ENCODE measurements at regions not wholly inside any gene's neighbourhood (a gene's known extent, or its start where the extent isn't known, plus 50 kb on each side); places are given as distances from the start of the nearest gene placed in this dataset.
A peak's percentile ranks its signal among the peaks of the same experiment; 100 is the strongest.

DNA sequence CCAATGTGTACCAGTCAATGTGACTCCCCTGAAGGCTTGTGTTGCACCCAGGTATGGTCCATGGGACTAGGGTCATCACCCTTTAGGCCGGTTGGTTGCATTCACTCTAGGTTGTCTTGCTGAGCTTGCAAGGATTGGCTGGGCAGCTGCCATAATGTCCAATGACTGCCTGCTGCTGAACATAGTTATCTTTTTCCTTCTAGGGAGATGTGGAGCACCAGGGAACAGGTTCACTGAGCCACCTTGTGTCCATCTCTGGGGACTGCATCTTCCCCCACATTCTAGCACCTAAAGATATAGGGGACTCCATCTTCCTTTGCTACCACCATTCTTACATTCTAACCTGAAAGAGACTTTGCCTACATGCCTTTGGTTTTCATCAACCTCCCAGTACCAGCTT is 580.4 kb upstream of the TBL1XR1 start:
- H3K27ac Mint-ChIP-seq (ENCODE audit: low read depth, unreplicated experiment), result no peak overlapping the region
- no peaks in the 10 kb centered on the region for H3K9me3 Mint-ChIP-seq (ENCODE audit: unreplicated experiment)
- no peaks in the 10 kb centered on the region for H3K27me3 Mint-ChIP-seq (ENCODE audit: insufficient read depth, unreplicated experiment)
- no peaks in the 10 kb centered on the region for H3K36me3 Mint-ChIP-seq (ENCODE audit: insufficient read depth, unreplicated experiment)
- TF ChIP-seq, protein P1, sequence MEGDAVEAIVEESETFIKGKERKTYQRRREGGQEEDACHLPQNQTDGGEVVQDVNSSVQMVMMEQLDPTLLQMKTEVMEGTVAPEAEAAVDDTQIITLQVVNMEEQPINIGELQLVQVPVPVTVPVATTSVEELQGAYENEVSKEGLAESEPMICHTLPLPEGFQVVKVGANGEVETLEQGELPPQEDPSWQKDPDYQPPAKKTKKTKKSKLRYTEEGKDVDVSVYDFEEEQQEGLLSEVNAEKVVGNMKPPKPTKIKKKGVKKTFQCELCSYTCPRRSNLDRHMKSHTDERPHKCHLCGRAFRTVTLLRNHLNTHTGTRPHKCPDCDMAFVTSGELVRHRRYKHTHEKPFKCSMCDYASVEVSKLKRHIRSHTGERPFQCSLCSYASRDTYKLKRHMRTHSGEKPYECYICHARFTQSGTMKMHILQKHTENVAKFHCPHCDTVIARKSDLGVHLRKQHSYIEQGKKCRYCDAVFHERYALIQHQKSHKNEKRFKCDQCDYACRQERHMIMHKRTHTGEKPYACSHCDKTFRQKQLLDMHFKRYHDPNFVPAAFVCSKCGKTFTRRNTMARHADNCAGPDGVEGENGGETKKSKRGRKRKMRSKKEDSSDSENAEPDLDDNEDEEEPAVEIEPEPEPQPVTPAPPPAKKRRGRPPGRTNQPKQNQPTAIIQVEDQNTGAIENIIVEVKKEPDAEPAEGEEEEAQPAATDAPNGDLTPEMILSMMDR (IDR thresholded peaks at IDR 0.05; ENCODE audit: unreplicated experiment), result peak; percentile 49
- no peak overlapping the region for H3K4me3 Mint-ChIP-seq (ENCODE audit: unreplicated experiment)
- no TSS peak for BruUV-seq (replicated peaks)
- intact Hi-C loops (cut with micrococcal nuclease), result loop anchor here (1.0 kb wide), 3 partner anchors 299 to 726 kb away; no protein-coding TSS in a partner anchor
- POLR2A ChIA-PET, result interaction anchor here (0.5 to 2.9 kb wide), 8 partner anchors 11 to 727 kb away, joined by 3 to 14 read pairs (median 4); no protein-coding TSS in a partner anchor
- peak; percentile 74 for DNase-seq (ENCODE audit: unreplicated experiment)
- CTCF ChIA-PET, result interaction anchor here (0.6 to 1.0 kb wide), 9 partner anchors 33 to 725 kb away, joined by 3 to 6 read pairs (median 3); no protein-coding TSS in a partner anchor
- H3K4me1 Mint-ChIP-seq (ENCODE audit: insufficient read depth, unreplicated experiment), result peaks cover 15% of the 10 kb centered on the region

DNA sequence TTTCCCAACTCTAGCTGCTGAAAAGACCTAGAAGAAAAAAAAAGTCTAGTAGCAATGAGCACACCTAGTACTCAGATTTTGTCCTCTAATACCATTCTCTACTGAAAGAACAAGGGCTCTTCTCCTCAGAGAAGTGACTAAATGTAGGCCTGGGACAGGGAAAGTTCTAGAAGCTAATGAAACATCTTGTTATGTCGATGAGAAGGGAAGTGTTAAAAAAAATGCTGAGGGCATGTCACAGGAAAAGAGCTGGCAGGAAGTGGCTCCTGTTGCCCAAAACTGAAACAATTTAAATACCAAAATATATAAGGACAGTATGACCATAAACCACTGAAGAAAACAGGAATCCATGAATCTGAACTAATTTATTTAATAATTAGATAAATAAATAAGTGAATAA is 581.4 kb upstream of the TBL1XR1 start:
- POLR2A ChIA-PET, result interaction anchor here (0.6 to 1.6 kb wide), 5 partner anchors 23 to 910 kb away, joined by 3 to 5 read pairs (median 3); no protein-coding TSS in a partner anchor
- Mint-ChIP-seq H3K27ac (ENCODE audit: low read depth, unreplicated experiment) (peak overlapping the region; percentile 73), H3K4me1 (ENCODE audit: insufficient read depth, unreplicated experiment) (peaks cover 15% of the 10 kb centered on the region), H3K27me3 (ENCODE audit: insufficient read depth, unreplicated experiment) (no peaks in the 10 kb centered on the region), H3K9me3 (ENCODE audit: unreplicated experiment) (no peaks in the 10 kb centered on the region), H3K4me3 (ENCODE audit: unreplicated experiment) (no peak overlapping the region), H3K36me3 (ENCODE audit: insufficient read depth, unreplicated experiment) (no peaks in the 10 kb centered on the region)
- TF ChIP-seq, protein P1 (IDR thresholded peaks at IDR 0.05; ENCODE audit: unreplicated experiment), result no peak
- BruUV-seq (replicated peaks), result no TSS peak
- no peak for DNase-seq (ENCODE audit: unreplicated experiment)
- CTCF ChIA-PET, result interaction anchor here (0.7 to 1.0 kb wide), 4 partner anchors 43 to 728 kb away, joined by 3 read pairs; no protein-coding TSS in a partner anchor
- intact Hi-C loops (cut with micrococcal nuclease), result no loop called here

DNA sequence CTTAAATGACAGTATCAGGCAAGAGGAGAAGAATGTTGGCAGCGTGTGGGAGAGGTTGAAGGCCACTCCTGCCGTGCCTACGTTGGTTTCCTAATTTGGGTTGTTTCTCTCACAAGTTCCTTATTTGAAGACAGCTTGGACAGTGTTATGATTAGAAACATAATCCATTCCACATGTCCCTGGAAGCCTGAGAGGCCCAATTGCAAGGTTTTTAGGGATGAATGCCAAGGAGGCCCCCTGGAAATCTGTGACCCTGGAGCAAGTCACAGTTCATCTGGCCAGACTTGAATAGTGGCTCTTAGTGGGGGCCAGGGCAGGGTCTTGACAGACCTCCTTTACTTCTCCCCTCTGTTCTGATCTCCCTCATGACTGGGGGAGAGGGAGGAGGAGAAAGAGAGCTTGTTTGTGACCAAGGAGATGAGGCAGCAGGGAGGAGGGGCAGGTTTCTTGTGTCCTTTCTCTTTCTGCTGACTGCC is 584.4 kb upstream of the TBL1XR1 start:
- ChIA-PET POLR2A (interaction anchor here (0.8 to 1.6 kb wide), 2 partner anchors 21 to 1564 kb away, joined by 4 to 5 read pairs; no protein-coding TSS in a partner anchor), CTCF (interaction anchor here (0.5 kb wide), 1 partner anchor 34 kb away, joined by 3 read pairs; no protein-coding TSS in a partner anchor)
- H3K27ac Mint-ChIP-seq (ENCODE audit: low read depth, unreplicated experiment), result no peak overlapping the region
- H3K9me3 Mint-ChIP-seq (ENCODE audit: unreplicated experiment), result no peaks in the 10 kb centered on the region
- H3K36me3 Mint-ChIP-seq (ENCODE audit: insufficient read depth, unreplicated experiment), result no peaks in the 10 kb centered on the region
- intact Hi-C loops (cut with micrococcal nuclease), result no loop called here
- BruUV-seq (replicated peaks), result no TSS peak
- peaks cover 3% of the 10 kb centered on the region for H3K4me1 Mint-ChIP-seq (ENCODE audit: insufficient read depth, unreplicated experiment)
- no peaks in the 10 kb centered on the region for H3K27me3 Mint-ChIP-seq (ENCODE audit: insufficient read depth, unreplicated experiment)
- TF ChIP-seq, protein P1 (IDR thresholded peaks at IDR 0.05; ENCODE audit: unreplicated experiment), result no peak
- no peak overlapping the region for H3K4me3 Mint-ChIP-seq (ENCODE audit: unreplicated experiment)
- DNase-seq (ENCODE audit: unreplicated experiment), result no peak

DNA sequence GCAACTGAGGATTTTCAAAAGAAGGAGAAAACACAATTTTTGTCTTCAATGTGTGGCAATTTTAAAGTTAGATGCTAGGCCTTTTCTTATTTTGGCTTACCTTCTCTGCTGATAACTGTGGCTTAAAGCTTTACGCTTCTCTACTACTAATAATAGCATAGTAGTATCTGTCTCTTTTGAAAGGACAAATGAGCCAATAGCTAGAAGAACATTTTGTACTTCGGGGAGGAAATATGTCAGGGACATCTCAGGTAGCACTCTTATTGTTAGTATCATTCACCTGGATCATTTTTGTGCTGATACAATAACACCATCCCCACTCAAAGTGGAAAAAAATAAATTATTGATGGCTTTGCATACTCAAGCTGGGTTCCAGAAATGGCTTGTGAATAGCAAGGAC is 586.1 kb upstream of the TBL1XR1 start:
- CTCF ChIA-PET, result interaction anchor here (1.5 kb wide), 1 partner anchor 25 kb away, joined by 6 read pairs; no protein-coding TSS in a partner anchor
- BruUV-seq (replicated peaks), result no TSS peak
- no peak overlapping the region for H3K27ac Mint-ChIP-seq (ENCODE audit: low read depth, unreplicated experiment)
- no peaks in the 10 kb centered on the region for H3K27me3 Mint-ChIP-seq (ENCODE audit: insufficient read depth, unreplicated experiment)
- TF ChIP-seq, protein P1 (IDR thresholded peaks at IDR 0.05; ENCODE audit: unreplicated experiment), result no peak
- POLR2A ChIA-PET, result interaction anchor here (0.7 to 1.6 kb wide), 2 partner anchors 19 to 672 kb away, joined by 5 read pairs; no protein-coding TSS in a partner anchor
- no peaks in the 10 kb centered on the region for H3K4me1 Mint-ChIP-seq (ENCODE audit: insufficient read depth, unreplicated experiment)
- no peak overlapping the region for H3K4me3 Mint-ChIP-seq (ENCODE audit: unreplicated experiment)
- DNase-seq (ENCODE audit: unreplicated experiment), result no peak
- H3K36me3 Mint-ChIP-seq (ENCODE audit: insufficient read depth, unreplicated experiment), result no peaks in the 10 kb centered on the region
- intact Hi-C loops (cut with micrococcal nuclease), result no loop called here
- H3K9me3 Mint-ChIP-seq (ENCODE audit: unreplicated experiment), result no peaks in the 10 kb centered on the region
